ELF-1 (cell line): ENCODE measurements at regions not wholly inside any gene's neighbourhood (a gene's known extent, or its start where the extent isn't known, plus 50 kb on each side); places are given as distances from the start of the nearest gene placed in this dataset.
A peak's percentile ranks its signal among the peaks of the same experiment; 100 is the strongest.
"Not testable (repeated sequence)": the region's sequence is repeated elsewhere in the genome, so short reads cannot be mapped to it uniquely, and the experiment has no call there.

Source experiments
- DNase-seq: peaks from one replicate; pipeline ENCODE4 v3.0.0-alpha.2; 2016; ENCODE audit warnings: low read depth, low spot score

GRCh38 chr5:166651234-166651633, 1640.2 kb upstream of the WWC1 start:
- DNase-seq, result no peak

GRCh38 chr5:166671811-166672210, 1619.6 kb upstream of the WWC1 start:
- DNase-seq, result peak; percentile 64

GRCh38 chr5:166672431-166672830, 1619.0 kb upstream of the WWC1 start:
- DNase-seq, result no peak

GRCh38 chr5:166677891-166678290, 1613.6 kb upstream of the WWC1 start:
- DNase-seq, result no peak

- no peak for DNase-seq
These were observed 1612.1 kb upstream of the WWC1 start for GRCh38 chr5:166679331-166679730.

- no peak for DNase-seq
These were observed 1596.1 kb upstream of the WWC1 start for GRCh38 chr5:166695326-166695725.

GRCh38 chr5:166708291-166708690, 1583.2 kb upstream of the WWC1 start:
- no peak for DNase-seq

GRCh38 chr5:166709691-166710090, 1581.8 kb upstream of the WWC1 start:
- no peak for DNase-seq

- DNase-seq, result peak; percentile 32
These were observed 1581.2 kb upstream of the WWC1 start for GRCh38 chr5:166710271-166710670.

- DNase-seq, result no peak
These were observed 1578.8 kb upstream of the WWC1 start for GRCh38 chr5:166712447-166713185.

- DNase-seq, result no peak
These were observed 1578.2 kb upstream of the WWC1 start for GRCh38 chr5:166713295-166713694.

- DNase-seq, result no peak
These were observed 1574.5 kb upstream of the WWC1 start for GRCh38 chr5:166716856-166717492.

- DNase-seq, result no peak
These were observed 1571.5 kb upstream of the WWC1 start for GRCh38 chr5:166719991-166720390.

GRCh38 chr5:166722939-166723338, 1568.5 kb upstream of the WWC1 start:
- DNase-seq, result no peak

GRCh38 chr5:166724284-166724683, 1567.2 kb upstream of the WWC1 start:
- DNase-seq, result no peak

- DNase-seq, result no peak
These were observed 1565.9 kb upstream of the WWC1 start for GRCh38 chr5:166725593-166725992.

GRCh38 chr5:166726406-166726805, 1565.0 kb upstream of the WWC1 start:
- DNase-seq, result peak; percentile 20

- not testable (repeated sequence) for DNase-seq
These were observed 1548.5 kb upstream of the WWC1 start for GRCh38 chr5:166742951-166743350.

- no peak for DNase-seq
These were observed 1544.9 kb upstream of the WWC1 start for GRCh38 chr5:166746506-166746905.

- no peak for DNase-seq
These were observed 1541.1 kb upstream of the WWC1 start for GRCh38 chr5:166750376-166750775.

- DNase-seq, result no peak
These were observed 1533.3 kb upstream of the WWC1 start for GRCh38 chr5:166758151-166758550.

- DNase-seq, result no peak
These were observed 1523.6 kb upstream of the WWC1 start for GRCh38 chr5:166767858-166768257.

GRCh38 chr5:166768536-166768935, 1522.9 kb upstream of the WWC1 start:
- DNase-seq, result no peak
